Thyroid gland (tissue), 4 donors: ENCODE measurements at regions not wholly inside any gene's neighbourhood (a gene's known extent, or its start where the extent isn't known, plus 50 kb on each side); places are given as distances from the start of the nearest gene placed in this dataset.

ENCODE experiments used
- DNase-seq, 2 donors: peaks; one replicate each; pipeline ENCODE4 v3.0.0-alpha.2; 2019
- H3K27ac ChIP-seq, 3 donors: fragments of 200-600 bp; sonication (generic); 1 replicate in 2 of 3; 2 replicates in 1 of 3; pipeline ENCODE4 v1.5.1; 2016 to 2019; ENCODE audit warnings: mild to moderate bottlenecking in 1 of 3, moderate library complexity in 1 of 3
- H3K27me3 ChIP-seq: fragments of 200-600 bp; sonication (generic); one replicate; pipeline ENCODE4 v1.5.1; 2019
- H3K36me3 ChIP-seq, 2 donors: fragments of 200-600 bp; sonication (generic); one replicate each; pipeline ENCODE4 v1.5.1; 2016 to 2019
- H3K4me1 ChIP-seq, 2 donors: fragments of 200-600 bp; sonication (generic); one replicate each; pipeline ENCODE4 v1.5.1; 2017 to 2019
- H3K4me3 ChIP-seq, 3 donors: fragments of 200-600 bp; sonication (generic); replicated peaks in 1 of 3; 1 replicate in 2 of 3; 2 replicates in 1 of 3; pipeline ENCODE4 v1.5.1; 2016; ENCODE audit warnings: mild to moderate bottlenecking in 1 of 3
- H3K9me3 ChIP-seq: fragments of 200-600 bp; sonication (generic); one replicate; pipeline ENCODE4 v1.5.1; 2017
- CTCF ChIP-seq, 6 experiments: fragments of 200-600 bp in 3 of 6; fragments of 450-650 bp in 3 of 6; sonication (generic) in 3 of 6; IDR thresholded peaks; one replicate each; pipeline ENCODE4 v1.5.1; 2016 to 2019; ENCODE audit warnings: antibody characterized with exemption in 6 of 6, mild to moderate bottlenecking in 2 of 6, inconsistent platforms in 1 of 6, moderate library complexity in 1 of 6
- POLR2A ChIP-seq, 2 donors: fragments of 450-650 bp; IDR thresholded peaks; one replicate each; pipeline ENCODE4 v1.6.1; 2017; ENCODE audit warnings: antibody characterized with exemption in 2 of 2, mild to moderate bottlenecking in 2 of 2, moderate library complexity in 1 of 2
- WGBS, 2 donors: methylation state at CpG; one replicate each; pipeline ENCODE4 v1.1.5; 2017; 5-methylcytosine and 5-hydroxymethylcytosine counted together
- intact Hi-C: fragments of 100-400 bp; cut with DNase I; formaldehyde crosslinking; loops from one replicate; pipeline ENCODE4 v1.15.1; 2023

GRCh38 chr14:24688030-24688658 lies 54.2 kb upstream of the GZMB start:
- Histone ChIP-seq H3K4me1 (no peaks in the 10 kb centered on the region), H3K4me3 (no peak overlapping the region), H3K27me3 (no peaks in the 10 kb centered on the region), H3K9me3 (no peaks in the 10 kb centered on the region), H3K36me3 (no peaks in the 10 kb centered on the region), H3K27ac (no peak overlapping the region)
- DNase-seq: no peak
- WGBS, 2 donors: 80% methylated on average over 6 of the region's 6 CpGs
- intact Hi-C loops: no loop called here
- no peak for TF ChIP-seq POLR2A (IDR thresholded peaks at IDR 0.05)
- TF ChIP-seq CTCF (IDR thresholded peaks at IDR 0.05): no peak
